ENCODE measurements at regions not wholly inside any gene's neighbourhood (a gene's known extent, or its start where the extent isn't known, plus 50 kb on each side); places are given as distances from the start of the nearest gene placed in this dataset.

DNA sequence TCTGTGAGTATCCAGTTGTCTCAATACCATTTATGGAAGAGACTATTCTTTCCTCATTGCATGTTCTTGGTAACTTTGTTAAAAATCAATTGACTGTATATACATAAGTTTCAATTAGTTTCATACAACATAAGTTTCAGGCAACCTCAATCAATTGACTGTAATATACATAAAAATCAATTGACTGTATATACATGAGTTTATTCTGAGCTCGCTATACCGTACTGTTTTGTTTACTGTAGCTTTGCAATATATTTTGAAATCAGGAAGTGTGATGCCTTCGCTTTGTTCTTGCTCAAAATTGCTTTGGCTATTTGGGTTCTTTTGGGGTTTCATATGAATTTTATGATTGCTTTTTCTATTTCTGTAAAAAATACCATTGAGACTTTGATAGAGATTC, 392.0 kb downstream of the BTG1 start:
- TF ChIP-seq GATA2 (IDR thresholded peaks at IDR 0.05; ENCODE audit: low read depth, low read length): no peak
- TF ChIP-seq GATA3 (IDR thresholded peaks at IDR 0.05; ENCODE audit: low read depth, low read length): no peak
